ENCODE measurements at regions not wholly inside any gene's neighbourhood (a gene's known extent, or its start where the extent isn't known, plus 50 kb on each side); places are given as distances from the start of the nearest gene placed in this dataset.

DNA sequence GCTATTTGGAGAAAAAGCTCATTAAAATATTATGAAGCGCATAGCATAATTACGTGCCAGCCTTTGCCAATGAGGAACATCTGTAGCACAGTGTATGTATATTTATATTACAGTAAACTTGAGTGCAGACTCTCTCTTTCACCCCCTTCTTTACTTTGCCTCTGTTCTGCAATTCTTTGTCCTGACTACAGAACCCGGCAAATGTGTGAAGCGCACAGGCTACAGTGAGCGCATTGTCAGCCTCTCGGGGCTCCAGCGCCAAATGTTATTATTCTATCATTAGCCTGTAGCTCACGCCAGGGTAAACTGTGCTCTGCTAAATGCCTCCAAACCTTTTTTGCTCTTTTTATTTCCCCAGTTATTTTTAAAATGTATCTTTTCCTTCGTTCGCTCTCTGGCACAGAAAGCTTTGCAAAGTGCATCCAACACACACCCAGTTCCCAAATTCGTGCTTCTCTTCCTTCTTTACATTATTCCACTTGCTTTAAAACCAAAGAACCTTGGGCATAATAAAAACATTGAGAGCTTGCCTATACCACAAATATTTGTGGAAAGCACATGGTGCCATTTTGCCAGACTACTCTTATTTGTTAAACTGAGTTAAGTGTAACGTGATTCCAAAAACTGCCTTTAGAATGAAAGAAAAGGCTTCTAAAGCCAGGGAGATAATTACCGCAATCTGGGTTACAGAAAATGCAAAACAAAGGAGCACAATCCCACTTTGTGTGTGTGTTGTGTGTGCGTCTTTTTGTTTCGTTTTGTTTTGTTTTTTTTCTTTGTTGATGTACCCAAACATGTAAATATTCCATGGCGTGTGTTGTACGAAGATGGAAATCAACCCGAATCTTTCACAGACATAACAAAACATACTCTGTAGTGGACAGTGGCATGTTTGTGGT lies 164.1 kb upstream of the MPDZ start:
- Histone ChIP-seq H3K9me3 (ENCODE audit: control insufficient read depth in 4 of 4, low read length in 3 of 4) (no peaks in the 10 kb centered on the region), H3K27me3 (ENCODE audit: control insufficient read depth in 4 of 4, insufficient read depth in 4 of 4, low read length in 3 of 4) (no peaks in the 10 kb centered on the region), H3K4me1 (ENCODE audit: control insufficient read depth in 4 of 4, insufficient read depth in 4 of 4, low read length in 3 of 4) (no peaks in the 10 kb centered on the region), H3K9ac (ENCODE audit: low read depth in 1 of 2, low read length in 2 of 2) (no peak overlapping the region), H3K4me3 (ENCODE audit: low read depth in 1 of 3, low read length in 3 of 3) (no peak overlapping the region), H3K27ac (ENCODE audit: low read depth in 1 of 2, low read length in 2 of 2) (no peak overlapping the region), H3K36me3 (ENCODE audit: control insufficient read depth in 4 of 4, insufficient read depth in 3 of 4, low read depth in 1 of 4, low read length in 3 of 4) (no peaks in the 10 kb centered on the region)
- TF ChIP-seq, protein P1, sequence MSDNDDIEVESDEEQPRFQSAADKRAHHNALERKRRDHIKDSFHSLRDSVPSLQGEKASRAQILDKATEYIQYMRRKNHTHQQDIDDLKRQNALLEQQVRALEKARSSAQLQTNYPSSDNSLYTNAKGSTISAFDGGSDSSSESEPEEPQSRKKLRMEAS (IDR thresholded peaks at IDR 0.05): no peak
- TF ChIP-seq GABPA (IDR thresholded peaks at IDR 0.05 in 1 of 2, conservative IDR thresholded peaks at IDR 0.05 in 1 of 2) (no peak), HNF4A (conservative IDR thresholded peaks at IDR 0.05) (no peak), NR2F2 (IDR thresholded peaks at IDR 0.05) (no peak), SP1 (IDR thresholded peaks at IDR 0.05) (no peak)
- TF ChIP-seq, protein P2, sequence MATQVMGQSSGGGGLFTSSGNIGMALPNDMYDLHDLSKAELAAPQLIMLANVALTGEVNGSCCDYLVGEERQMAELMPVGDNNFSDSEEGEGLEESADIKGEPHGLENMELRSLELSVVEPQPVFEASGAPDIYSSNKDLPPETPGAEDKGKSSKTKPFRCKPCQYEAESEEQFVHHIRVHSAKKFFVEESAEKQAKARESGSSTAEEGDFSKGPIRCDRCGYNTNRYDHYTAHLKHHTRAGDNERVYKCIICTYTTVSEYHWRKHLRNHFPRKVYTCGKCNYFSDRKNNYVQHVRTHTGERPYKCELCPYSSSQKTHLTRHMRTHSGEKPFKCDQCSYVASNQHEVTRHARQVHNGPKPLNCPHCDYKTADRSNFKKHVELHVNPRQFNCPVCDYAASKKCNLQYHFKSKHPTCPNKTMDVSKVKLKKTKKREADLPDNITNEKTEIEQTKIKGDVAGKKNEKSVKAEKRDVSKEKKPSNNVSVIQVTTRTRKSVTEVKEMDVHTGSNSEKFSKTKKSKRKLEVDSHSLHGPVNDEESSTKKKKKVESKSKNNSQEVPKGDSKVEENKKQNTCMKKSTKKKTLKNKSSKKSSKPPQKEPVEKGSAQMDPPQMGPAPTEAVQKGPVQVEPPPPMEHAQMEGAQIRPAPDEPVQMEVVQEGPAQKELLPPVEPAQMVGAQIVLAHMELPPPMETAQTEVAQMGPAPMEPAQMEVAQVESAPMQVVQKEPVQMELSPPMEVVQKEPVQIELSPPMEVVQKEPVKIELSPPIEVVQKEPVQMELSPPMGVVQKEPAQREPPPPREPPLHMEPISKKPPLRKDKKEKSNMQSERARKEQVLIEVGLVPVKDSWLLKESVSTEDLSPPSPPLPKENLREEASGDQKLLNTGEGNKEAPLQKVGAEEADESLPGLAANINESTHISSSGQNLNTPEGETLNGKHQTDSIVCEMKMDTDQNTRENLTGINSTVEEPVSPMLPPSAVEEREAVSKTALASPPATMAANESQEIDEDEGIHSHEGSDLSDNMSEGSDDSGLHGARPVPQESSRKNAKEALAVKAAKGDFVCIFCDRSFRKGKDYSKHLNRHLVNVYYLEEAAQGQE (IDR thresholded peaks at IDR 0.05): no peak
- TF ChIP-seq, protein P3, sequence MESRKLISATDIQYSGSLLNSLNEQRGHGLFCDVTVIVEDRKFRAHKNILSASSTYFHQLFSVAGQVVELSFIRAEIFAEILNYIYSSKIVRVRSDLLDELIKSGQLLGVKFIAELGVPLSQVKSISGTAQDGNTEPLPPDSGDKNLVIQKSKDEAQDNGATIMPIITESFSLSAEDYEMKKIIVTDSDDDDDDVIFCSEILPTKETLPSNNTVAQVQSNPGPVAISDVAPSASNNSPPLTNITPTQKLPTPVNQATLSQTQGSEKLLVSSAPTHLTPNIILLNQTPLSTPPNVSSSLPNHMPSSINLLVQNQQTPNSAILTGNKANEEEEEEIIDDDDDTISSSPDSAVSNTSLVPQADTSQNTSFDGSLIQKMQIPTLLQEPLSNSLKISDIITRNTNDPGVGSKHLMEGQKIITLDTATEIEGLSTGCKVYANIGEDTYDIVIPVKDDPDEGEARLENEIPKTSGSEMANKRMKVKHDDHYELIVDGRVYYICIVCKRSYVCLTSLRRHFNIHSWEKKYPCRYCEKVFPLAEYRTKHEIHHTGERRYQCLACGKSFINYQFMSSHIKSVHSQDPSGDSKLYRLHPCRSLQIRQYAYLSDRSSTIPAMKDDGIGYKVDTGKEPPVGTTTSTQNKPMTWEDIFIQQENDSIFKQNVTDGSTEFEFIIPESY (IDR thresholded peaks at IDR 0.05): no peak
- WGBS: 75% methylated on average over 18 of the region's 18 CpGs
- no peak for DNase-seq (ENCODE audit: low spot score)

DNA sequence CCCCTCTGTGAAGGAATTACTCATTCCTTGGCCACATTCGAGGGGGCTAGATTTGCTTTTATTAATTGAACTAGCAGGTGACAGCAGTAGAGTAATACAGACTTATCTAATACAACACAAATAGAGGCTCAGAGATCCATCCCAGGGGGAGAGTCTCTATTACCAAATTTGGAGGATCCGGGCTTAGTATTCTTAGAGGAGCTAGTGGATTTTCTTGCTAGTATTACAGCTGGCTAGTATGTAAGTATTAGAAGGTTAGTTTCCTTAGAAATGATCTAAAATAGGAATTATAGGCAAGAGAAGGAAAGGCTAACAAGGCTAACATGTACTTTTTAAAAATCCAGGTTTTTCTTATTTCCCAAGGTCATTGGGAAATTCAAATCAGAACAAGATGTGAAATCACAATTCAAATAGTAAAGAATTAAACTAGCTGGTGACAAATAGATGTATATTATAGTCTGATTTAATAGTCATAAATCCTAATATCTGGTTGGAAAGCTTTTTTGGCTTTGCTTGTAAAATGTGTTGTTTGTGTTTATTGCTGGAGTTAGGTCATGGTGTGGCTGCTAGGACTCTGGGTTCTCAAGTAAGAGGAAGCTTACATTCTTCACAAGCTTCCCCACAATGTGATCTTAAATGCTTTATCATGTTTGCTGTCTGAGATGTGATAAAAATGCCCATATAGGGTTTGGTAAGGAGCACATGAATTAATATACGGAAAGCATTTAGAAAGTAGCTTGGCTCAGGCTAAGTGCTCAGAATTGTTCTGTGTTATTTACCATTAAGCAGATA lies 160.4 kb upstream of the MPDZ start:
- no peaks in the 10 kb centered on the region for H3K36me3 ChIP-seq (ENCODE audit: control insufficient read depth in 4 of 4, insufficient read depth in 3 of 4, low read depth in 1 of 4, low read length in 3 of 4)
- no peak overlapping the region for H3K27ac ChIP-seq (ENCODE audit: low read depth in 1 of 2, low read length in 2 of 2)
- TF ChIP-seq NR2F2 (IDR thresholded peaks at IDR 0.05) (no peak), FOXA1 (IDR thresholded peaks at IDR 0.05) (no peak), GABPA (IDR thresholded peaks at IDR 0.05 in 1 of 2, conservative IDR thresholded peaks at IDR 0.05 in 1 of 2) (no peak), HNF4G (IDR thresholded peaks at IDR 0.05) (no peak), SP1 (IDR thresholded peaks at IDR 0.05) (no peak)
- TF ChIP-seq, protein P4, sequence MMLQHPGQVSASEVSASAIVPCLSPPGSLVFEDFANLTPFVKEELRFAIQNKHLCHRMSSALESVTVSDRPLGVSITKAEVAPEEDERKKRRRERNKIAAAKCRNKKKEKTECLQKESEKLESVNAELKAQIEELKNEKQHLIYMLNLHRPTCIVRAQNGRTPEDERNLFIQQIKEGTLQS (IDR thresholded peaks at IDR 0.05): no peak
- TF ChIP-seq, protein P2 (IDR thresholded peaks at IDR 0.05): no peak
- H3K9ac ChIP-seq (ENCODE audit: low read depth in 1 of 2, low read length in 2 of 2): no peak overlapping the region
- H3K9me3 ChIP-seq (ENCODE audit: control insufficient read depth in 4 of 4, low read length in 3 of 4): no peaks in the 10 kb centered on the region
- no peaks in the 10 kb centered on the region for H3K27me3 ChIP-seq (ENCODE audit: control insufficient read depth in 4 of 4, insufficient read depth in 4 of 4, low read length in 3 of 4)
- H3K4me3 ChIP-seq (ENCODE audit: low read depth in 1 of 3, low read length in 3 of 3): no peak overlapping the region
- H3K4me1 ChIP-seq (ENCODE audit: control insufficient read depth in 4 of 4, insufficient read depth in 4 of 4, low read length in 3 of 4): no peaks in the 10 kb centered on the region
- 80% methylated on average over 3 of the region's 3 CpGs for WGBS
- no peak for DNase-seq (ENCODE audit: low spot score)
